Adrenal gland (tissue), 9 donors: ENCODE measurements at regions not wholly inside any gene's neighbourhood (a gene's known extent, or its start where the extent isn't known, plus 50 kb on each side); places are given as distances from the start of the nearest gene placed in this dataset.

Experiments used
- DNase-seq, 7 donors: peaks; one replicate each; pipeline ENCODE4 v3.0.0-alpha.2; 2019 to 2020
- H3K27ac ChIP-seq, 5 donors: fragments of 200-600 bp; sonication (generic) in 4 of 5; 1 replicate in 3 of 5; 2 replicates in 2 of 5; pipeline versions ENCODE4 v1.5.1 to v1.8.0; 2016 to 2020; ENCODE audit warnings: mild to moderate bottlenecking in 1 of 5
- H3K27me3 ChIP-seq: fragments of 200-600 bp; 2 replicates; pipeline ENCODE4 v1.8.0; 2021
- H3K36me3 ChIP-seq, 2 donors: fragments of 200-600 bp; replicated peaks in 1 of 2; 1 replicate in 1 of 2; 2 replicates in 1 of 2; pipeline versions ENCODE4 v1.5.1 to v1.8.0; 2018 to 2022
- H3K4me1 ChIP-seq, 2 donors: fragments of 200-600 bp; replicated peaks in 1 of 2; 1 replicate in 1 of 2; 2 replicates in 1 of 2; pipeline versions ENCODE4 v1.5.1 to v1.8.0; 2018 to 2021
- H3K4me3 ChIP-seq, 4 donors: fragments of 200-600 bp; sonication (generic) in 3 of 4; one replicate each; pipeline ENCODE4 v1.5.1; 2016 to 2018
- H3K9me3 ChIP-seq, 3 donors: fragments of 200-600 bp; sonication (generic) in 1 of 3; replicated peaks in 1 of 3; 1 replicate in 2 of 3; 2 replicates in 1 of 3; pipeline versions ENCODE4 v1.5.1 to v1.8.0; 2016 to 2021
- POLR2A ChIP-seq, 2 donors: fragments of 450-650 bp; IDR thresholded peaks; one replicate each; pipeline ENCODE4 v1.6.1; 2017; ENCODE audit warnings: antibody characterized with exemption in 2 of 2, mild to moderate bottlenecking in 2 of 2, moderate library complexity in 1 of 2
- WGBS, 4 donors: extraction: QIAGEN DNeasy Blood & Tissue Kit in 2 of 4; methylation state at CpG; one replicate each; pipeline versions ENCODE4 v1.1.5 to v1.1.7; 2013 to 2017; 5-methylcytosine and 5-hydroxymethylcytosine counted together
- intact Hi-C, 2 donors: fragments of 100-400 bp; cut with DNase I; formaldehyde crosslinking; loops; one replicate each; pipeline versions ENCODE4 v1.14.1 to v1.15.0; 2022 to 2023
- TF ChIP-seq, protein P1 (sequence below), 6 experiments: fragments of 450-650 bp in 4 of 6; fragments of 200-600 bp in 2 of 6; sonication (generic) in 1 of 6; IDR thresholded peaks; 1 replicate in 5 of 6; 2 replicates in 1 of 6; pipeline versions ENCODE4 v1.5.1 to v1.8.0; 2016 to 2021; ENCODE audit warnings: antibody characterized with exemption in 6 of 6, mild to moderate bottlenecking in 2 of 6, moderate library complexity in 1 of 6
- donor health status: healthy with polysubstance abuse.
- donor health status: Bipolar disorder and iron deficiency.
- donor health status: DM: yes; HTN: yes; CAD: no.
- donor health status: DM: no; HTN: no; CAD: no.
- donor health status: DM: no; HTN: no; CAD: no.

DNA sequence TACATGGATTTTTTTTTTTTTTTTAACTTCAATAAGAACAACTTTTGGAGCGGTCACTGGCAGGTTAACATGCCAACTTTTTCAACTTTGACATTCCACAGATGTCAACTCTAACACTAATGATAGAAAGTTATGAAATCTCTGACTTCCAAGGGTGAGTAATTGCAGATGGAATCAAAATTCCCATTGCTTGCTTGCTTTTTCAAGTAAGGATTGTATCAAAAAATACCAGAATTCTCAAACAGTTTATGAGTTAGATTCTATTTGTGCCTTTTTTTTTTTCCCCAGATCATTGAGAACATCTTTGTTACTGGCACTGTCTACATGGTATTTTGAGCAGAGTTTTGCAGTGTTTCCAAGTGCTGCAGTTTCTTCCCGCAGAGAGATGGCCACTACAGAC lies 50.3 kb upstream of the OTUD4 start:
- Histone ChIP-seq H3K9me3 (no peaks in the 10 kb centered on the region), H3K4me3 (no peak overlapping the region), H3K36me3 (no peaks in the 10 kb centered on the region), H3K27ac (no peak overlapping the region), H3K27me3 (no peaks in the 10 kb centered on the region), H3K4me1 (peaks cover 0 to 7% of the 10 kb centered on the region in 2 donors)
- no peak for TF ChIP-seq POLR2A (IDR thresholded peaks at IDR 0.05)
- TF ChIP-seq, protein P1, sequence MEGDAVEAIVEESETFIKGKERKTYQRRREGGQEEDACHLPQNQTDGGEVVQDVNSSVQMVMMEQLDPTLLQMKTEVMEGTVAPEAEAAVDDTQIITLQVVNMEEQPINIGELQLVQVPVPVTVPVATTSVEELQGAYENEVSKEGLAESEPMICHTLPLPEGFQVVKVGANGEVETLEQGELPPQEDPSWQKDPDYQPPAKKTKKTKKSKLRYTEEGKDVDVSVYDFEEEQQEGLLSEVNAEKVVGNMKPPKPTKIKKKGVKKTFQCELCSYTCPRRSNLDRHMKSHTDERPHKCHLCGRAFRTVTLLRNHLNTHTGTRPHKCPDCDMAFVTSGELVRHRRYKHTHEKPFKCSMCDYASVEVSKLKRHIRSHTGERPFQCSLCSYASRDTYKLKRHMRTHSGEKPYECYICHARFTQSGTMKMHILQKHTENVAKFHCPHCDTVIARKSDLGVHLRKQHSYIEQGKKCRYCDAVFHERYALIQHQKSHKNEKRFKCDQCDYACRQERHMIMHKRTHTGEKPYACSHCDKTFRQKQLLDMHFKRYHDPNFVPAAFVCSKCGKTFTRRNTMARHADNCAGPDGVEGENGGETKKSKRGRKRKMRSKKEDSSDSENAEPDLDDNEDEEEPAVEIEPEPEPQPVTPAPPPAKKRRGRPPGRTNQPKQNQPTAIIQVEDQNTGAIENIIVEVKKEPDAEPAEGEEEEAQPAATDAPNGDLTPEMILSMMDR (IDR thresholded peaks at IDR 0.05) = no peak
- WGBS, 4 donors = 75 to 89% (median 81%) methylated on average over 2 of the region's 2 CpGs
- no peak for DNase-seq
- intact Hi-C loops = loop anchor here (5.0 to 10.0 kb wide), 3 partner anchors 324 to 384 kb away; partner anchors contain the start of gene MMAA (in 1 of the 2)
